HepG2 (cell line): ENCODE measurements at regions not wholly inside any gene's neighbourhood (a gene's known extent, or its start where the extent isn't known, plus 50 kb on each side); places are given as distances from the start of the nearest gene placed in this dataset.
A peak's percentile ranks its signal among the peaks of the same experiment; 100 is the strongest.

Experiments
- ARID3A ChIP-seq: IDR thresholded peaks from 2 replicates; pipeline ENCODE4 v1.6.1; 2012; ENCODE audit warnings: low read depth, low read length, improper control_type of control experiment
- ARID4A ChIP-seq: sonication (generic); formaldehyde crosslinking; IDR thresholded peaks from 2 replicates; pipeline ENCODE4 v1.5.0; 2020; ENCODE audit warnings: mild to moderate bottlenecking, missing genetic modification reagents, borderline replicate concordance
- ARNT ChIP-seq: fragments of 450-650 bp; IDR thresholded peaks from 2 replicates; pipeline ENCODE4 v1.6.1; 2017
- ETS1 ChIP-seq: sonication (generic); formaldehyde crosslinking; IDR thresholded peaks from 2 replicates; pipeline ENCODE4 v1.4.0; 2020; ENCODE audit warnings: missing genetic modification reagents
- MAX ChIP-seq: IDR thresholded peaks from 2 replicates; pipeline ENCODE4 v1.6.1; 2012; ENCODE audit warnings: inconsistent platforms
- MTF1 ChIP-seq: sonication (generic); formaldehyde crosslinking; IDR thresholded peaks from 2 replicates; pipeline ENCODE4 v1.5.0; 2020; ENCODE audit warnings: missing genetic modification reagents
- NCOR1 ChIP-seq: fragments of 200-600 bp; sonication (generic); IDR thresholded peaks from 2 replicates; pipeline ENCODE4 v1.7.0; 2017; ENCODE audit warnings: antibody characterized with exemption, low read length, borderline replicate concordance
- NR2C2 ChIP-seq: sonication (generic); formaldehyde crosslinking; IDR thresholded peaks from 2 replicates; pipeline ENCODE4 v1.4.0; 2020; ENCODE audit warnings: missing genetic modification reagents, mild to moderate bottlenecking, moderate library complexity, borderline replicate concordance
- PBX2 ChIP-seq: IDR thresholded peaks from 2 replicates; pipeline ENCODE4 v1.6.1; 2016; ENCODE audit warnings: control low read depth
- SP2 ChIP-seq: sonication (generic); formaldehyde crosslinking; IDR thresholded peaks from 2 replicates; pipeline ENCODE4 v1.5.1; 2020; ENCODE audit warnings: mild to moderate bottlenecking, missing genetic modification reagents
- WIZ ChIP-seq: sonication (generic); formaldehyde crosslinking; IDR thresholded peaks from 2 replicates; pipeline ENCODE4 v1.5.1; 2020; ENCODE audit warnings: mild to moderate bottlenecking, missing genetic modification reagents
- ZNF124 ChIP-seq: sonication (generic); formaldehyde crosslinking; IDR thresholded peaks from 2 replicates; pipeline ENCODE4 v1.4.0; 2020; ENCODE audit warnings: missing genetic modification reagents
- ZNF337 ChIP-seq: sonication (generic); formaldehyde crosslinking; IDR thresholded peaks from 2 replicates; pipeline ENCODE4 v1.5.1; 2020; ENCODE audit warnings: missing genetic modification reagents, low read depth, mild to moderate bottlenecking, borderline replicate concordance
- ZNF414 ChIP-seq: sonication (generic); formaldehyde crosslinking; IDR thresholded peaks from 2 replicates; pipeline ENCODE4 v1.5.0; 2020; ENCODE audit warnings: missing genetic modification reagents
- ZNF597 ChIP-seq: sonication (generic); formaldehyde crosslinking; IDR thresholded peaks from 2 replicates; pipeline ENCODE4 v1.5.0; 2020; ENCODE audit warnings: missing genetic modification reagents

- no peak for TF ChIP-seq ZNF414 (CRISPR knock-in tag)
- peak; percentile 43; the same call in 1 of the 2 replicates for TF ChIP-seq NR2C2 (CRISPR knock-in tag)
- no peak for TF ChIP-seq WIZ
- TF ChIP-seq SP2 (CRISPR knock-in tag), result no peak
- no peak for TF ChIP-seq ZNF597
- no peak for TF ChIP-seq ZNF337 (CRISPR knock-in tag)
- no peak for TF ChIP-seq ZNF124 (CRISPR knock-in tag)
- no peak for TF ChIP-seq ARID4A (CRISPR knock-in tag)
- TF ChIP-seq MAX, result no peak; the same call in 1 of the 2 replicates
- TF ChIP-seq ETS1 (CRISPR knock-in tag), result no peak
- no peak for TF ChIP-seq MTF1 (CRISPR knock-in tag)
- TF ChIP-seq ARNT, result no peak
- no peak for TF ChIP-seq ARID3A
- TF ChIP-seq NCOR1, result peak; percentile 48; the same call in 1 of the 2 replicates
- no peak for TF ChIP-seq PBX2 (CRISPR knock-in tag)
Observed at GRCh38 chr13:40336228-40337221, 329.9 kb downstream of the FOXO1 start (continued).
